H1 (cell line): ENCODE measurements at regions not wholly inside any gene's neighbourhood (a gene's known extent, or its start where the extent isn't known, plus 50 kb on each side); places are given as distances from the start of the nearest gene placed in this dataset.

Experiments used
- EZH2 ChIP-seq: fragments of 200-600 bp; sonication (generic); IDR thresholded peaks from 2 replicates; pipeline ENCODE4 v1.7.1; 2012; ENCODE audit warnings: low read depth, mild to moderate bottlenecking, moderate library complexity, low read length, inconsistent platforms; ENCODE audit not compliant: severe bottlenecking
- TF ChIP-seq, protein P1 (sequence below): fragments of 300-600 bp; sonication (generic); IDR thresholded peaks from 2 replicates; pipeline ENCODE4 v1.7.1; 2012; ENCODE audit warnings: low read length, moderate library complexity, mild to moderate bottlenecking, inconsistent platforms; ENCODE audit not compliant: insufficient replicate concordance

DNA sequence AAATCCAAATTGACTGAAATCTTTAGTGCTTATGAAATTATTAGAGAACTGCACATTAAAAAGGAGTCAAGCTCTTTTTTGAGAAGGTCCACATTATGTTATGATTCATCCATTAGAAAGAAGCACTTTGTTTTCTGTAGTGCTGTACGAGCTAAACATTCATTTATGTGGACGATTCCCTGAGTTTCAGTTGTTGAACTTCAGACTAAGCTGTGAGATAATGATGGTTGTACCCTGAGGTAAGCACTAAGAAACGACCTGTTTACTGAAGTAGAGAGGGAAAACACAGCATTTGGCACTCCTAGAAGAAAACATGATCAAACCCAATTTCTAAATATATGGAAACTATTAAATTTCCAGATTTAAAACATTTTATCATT lies 67.3 kb upstream of the ATP2B1 start (continued):
- TF ChIP-seq, protein P1, sequence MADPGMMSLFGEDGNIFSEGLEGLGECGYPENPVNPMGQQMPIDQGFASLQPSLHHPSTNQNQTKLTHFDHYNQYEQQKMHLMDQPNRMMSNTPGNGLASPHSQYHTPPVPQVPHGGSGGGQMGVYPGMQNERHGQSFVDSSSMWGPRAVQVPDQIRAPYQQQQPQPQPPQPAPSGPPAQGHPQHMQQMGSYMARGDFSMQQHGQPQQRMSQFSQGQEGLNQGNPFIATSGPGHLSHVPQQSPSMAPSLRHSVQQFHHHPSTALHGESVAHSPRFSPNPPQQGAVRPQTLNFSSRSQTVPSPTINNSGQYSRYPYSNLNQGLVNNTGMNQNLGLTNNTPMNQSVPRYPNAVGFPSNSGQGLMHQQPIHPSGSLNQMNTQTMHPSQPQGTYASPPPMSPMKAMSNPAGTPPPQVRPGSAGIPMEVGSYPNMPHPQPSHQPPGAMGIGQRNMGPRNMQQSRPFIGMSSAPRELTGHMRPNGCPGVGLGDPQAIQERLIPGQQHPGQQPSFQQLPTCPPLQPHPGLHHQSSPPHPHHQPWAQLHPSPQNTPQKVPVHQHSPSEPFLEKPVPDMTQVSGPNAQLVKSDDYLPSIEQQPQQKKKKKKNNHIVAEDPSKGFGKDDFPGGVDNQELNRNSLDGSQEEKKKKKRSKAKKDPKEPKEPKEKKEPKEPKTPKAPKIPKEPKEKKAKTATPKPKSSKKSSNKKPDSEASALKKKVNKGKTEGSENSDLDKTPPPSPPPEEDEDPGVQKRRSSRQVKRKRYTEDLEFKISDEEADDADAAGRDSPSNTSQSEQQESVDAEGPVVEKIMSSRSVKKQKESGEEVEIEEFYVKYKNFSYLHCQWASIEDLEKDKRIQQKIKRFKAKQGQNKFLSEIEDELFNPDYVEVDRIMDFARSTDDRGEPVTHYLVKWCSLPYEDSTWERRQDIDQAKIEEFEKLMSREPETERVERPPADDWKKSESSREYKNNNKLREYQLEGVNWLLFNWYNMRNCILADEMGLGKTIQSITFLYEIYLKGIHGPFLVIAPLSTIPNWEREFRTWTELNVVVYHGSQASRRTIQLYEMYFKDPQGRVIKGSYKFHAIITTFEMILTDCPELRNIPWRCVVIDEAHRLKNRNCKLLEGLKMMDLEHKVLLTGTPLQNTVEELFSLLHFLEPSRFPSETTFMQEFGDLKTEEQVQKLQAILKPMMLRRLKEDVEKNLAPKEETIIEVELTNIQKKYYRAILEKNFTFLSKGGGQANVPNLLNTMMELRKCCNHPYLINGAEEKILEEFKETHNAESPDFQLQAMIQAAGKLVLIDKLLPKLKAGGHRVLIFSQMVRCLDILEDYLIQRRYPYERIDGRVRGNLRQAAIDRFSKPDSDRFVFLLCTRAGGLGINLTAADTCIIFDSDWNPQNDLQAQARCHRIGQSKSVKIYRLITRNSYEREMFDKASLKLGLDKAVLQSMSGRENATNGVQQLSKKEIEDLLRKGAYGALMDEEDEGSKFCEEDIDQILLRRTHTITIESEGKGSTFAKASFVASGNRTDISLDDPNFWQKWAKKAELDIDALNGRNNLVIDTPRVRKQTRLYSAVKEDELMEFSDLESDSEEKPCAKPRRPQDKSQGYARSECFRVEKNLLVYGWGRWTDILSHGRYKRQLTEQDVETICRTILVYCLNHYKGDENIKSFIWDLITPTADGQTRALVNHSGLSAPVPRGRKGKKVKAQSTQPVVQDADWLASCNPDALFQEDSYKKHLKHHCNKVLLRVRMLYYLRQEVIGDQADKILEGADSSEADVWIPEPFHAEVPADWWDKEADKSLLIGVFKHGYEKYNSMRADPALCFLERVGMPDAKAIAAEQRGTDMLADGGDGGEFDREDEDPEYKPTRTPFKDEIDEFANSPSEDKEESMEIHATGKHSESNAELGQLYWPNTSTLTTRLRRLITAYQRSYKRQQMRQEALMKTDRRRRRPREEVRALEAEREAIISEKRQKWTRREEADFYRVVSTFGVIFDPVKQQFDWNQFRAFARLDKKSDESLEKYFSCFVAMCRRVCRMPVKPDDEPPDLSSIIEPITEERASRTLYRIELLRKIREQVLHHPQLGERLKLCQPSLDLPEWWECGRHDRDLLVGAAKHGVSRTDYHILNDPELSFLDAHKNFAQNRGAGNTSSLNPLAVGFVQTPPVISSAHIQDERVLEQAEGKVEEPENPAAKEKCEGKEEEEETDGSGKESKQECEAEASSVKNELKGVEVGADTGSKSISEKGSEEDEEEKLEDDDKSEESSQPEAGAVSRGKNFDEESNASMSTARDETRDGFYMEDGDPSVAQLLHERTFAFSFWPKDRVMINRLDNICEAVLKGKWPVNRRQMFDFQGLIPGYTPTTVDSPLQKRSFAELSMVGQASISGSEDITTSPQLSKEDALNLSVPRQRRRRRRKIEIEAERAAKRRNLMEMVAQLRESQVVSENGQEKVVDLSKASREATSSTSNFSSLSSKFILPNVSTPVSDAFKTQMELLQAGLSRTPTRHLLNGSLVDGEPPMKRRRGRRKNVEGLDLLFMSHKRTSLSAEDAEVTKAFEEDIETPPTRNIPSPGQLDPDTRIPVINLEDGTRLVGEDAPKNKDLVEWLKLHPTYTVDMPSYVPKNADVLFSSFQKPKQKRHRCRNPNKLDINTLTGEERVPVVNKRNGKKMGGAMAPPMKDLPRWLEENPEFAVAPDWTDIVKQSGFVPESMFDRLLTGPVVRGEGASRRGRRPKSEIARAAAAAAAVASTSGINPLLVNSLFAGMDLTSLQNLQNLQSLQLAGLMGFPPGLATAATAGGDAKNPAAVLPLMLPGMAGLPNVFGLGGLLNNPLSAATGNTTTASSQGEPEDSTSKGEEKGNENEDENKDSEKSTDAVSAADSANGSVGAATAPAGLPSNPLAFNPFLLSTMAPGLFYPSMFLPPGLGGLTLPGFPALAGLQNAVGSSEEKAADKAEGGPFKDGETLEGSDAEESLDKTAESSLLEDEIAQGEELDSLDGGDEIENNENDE = no peak
- no peak for TF ChIP-seq EZH2
